HepG2 (cell line): ENCODE measurements at regions not wholly inside any gene's neighbourhood (a gene's known extent, or its start where the extent isn't known, plus 50 kb on each side); places are given as distances from the start of the nearest gene placed in this dataset.

Experiments used
- ATAC-seq: fragments of 200-7000 bp; cut with Tn5 transposase; 3 replicates; pipeline ENCODE4 v1.9.1; 2020; ENCODE audit warnings: mild to moderate bottlenecking, moderate library complexity
- BruUV-seq: library from RNA; stranded (reverse); fragments of 400-500 nt; replicated peaks from 2 replicates; lab custom pipeline; 2021; lab: Mats Ljungman, UMichigan
- CTCF ChIA-PET: fragments of 300-600 bp; formaldehyde crosslinking; extraction: SDS; loops from one replicate; lab custom pipeline; 2021; ENCODE audit warnings: low total read pairs, inconsistent platforms, low intra/inter-chr PET ratio; lab: Yijun Ruan, JAX
- POLR2A ChIA-PET: fragments of 350-600 bp; sonication (Branson Sonifier 250); formaldehyde crosslinking; loops from one replicate; lab custom pipeline; 2020; ENCODE audit warnings: antibody characterized with exemption, inconsistent platforms; lab: Yijun Ruan, JAX
- DNase-seq: peaks from one replicate; pipeline ENCODE4 v3.0.0-alpha.2; 2015; ENCODE audit warnings: low spot score
- FAIRE-seq: peaks from 3 replicates; lab custom pipeline; 2011; peaks lifted over from hg19 to GRCh38; lab: Jason Lieb, UNC
- H2AFZ ChIP-seq: one replicate; pipeline ENCODE4 v1.6.1; 2011; ENCODE audit warnings: low read length, inconsistent platforms
- H3K27ac ChIP-seq: fragments of 300-600 bp; 3 replicates; pipeline ENCODE4 v1.8.0; 2011; ENCODE audit warnings: mixed run types, mild to moderate bottlenecking, mixed read lengths, low read length, inconsistent platforms; ENCODE audit not compliant: insufficient read depth; ENCODE audit errors: extremely low read length
- H3K27me3 ChIP-seq, 2 experiments: fragments of 200-600 bp in 1 of 2; 2 replicates in 1 of 2; 3 replicates in 1 of 2; pipeline versions ENCODE4 v1.6.0 to v1.8.0; 2011; ENCODE audit warnings: low read length in 2 of 2, mild to moderate bottlenecking in 2 of 2, moderate library complexity in 2 of 2, inconsistent platforms in 1 of 2; ENCODE audit not compliant: insufficient read depth in 2 of 2, control insufficient read depth in 1 of 2
- H3K36me3 ChIP-seq, 2 experiments: fragments of 200-600 bp in 1 of 2; replicated peaks in 1 of 2; 2 replicates in 1 of 2; 3 replicates in 1 of 2; pipeline versions ENCODE4 v1.5.1 to v1.8.0; 2011; ENCODE audit warnings: low read length in 2 of 2, inconsistent platforms in 1 of 2; ENCODE audit not compliant: insufficient read depth in 2 of 2, control insufficient read depth in 1 of 2
- H3K4me1 ChIP-seq: 2 replicates; pipeline ENCODE4 v1.5.1; 2012; ENCODE audit warnings: low read length, inconsistent platforms; ENCODE audit not compliant: insufficient read depth
- H3K4me2 ChIP-seq: 2 replicates; pipeline ENCODE4 v1.6.0; 2011; ENCODE audit warnings: low read depth, low read length, inconsistent platforms
- H3K4me3 ChIP-seq, 3 experiments: fragments of 200-600 bp in 1 of 3; sonication (generic), shearing (Covaris generic) in 1 of 3; replicated peaks in 1 of 3; 2 replicates each; pipeline ENCODE4 v1.5.1; 2011 to 2016; ENCODE audit warnings: low read length in 3 of 3, inconsistent platforms in 2 of 3, low read depth in 2 of 3, mild to moderate bottlenecking in 2 of 3, control low read depth in 1 of 3, mixed read lengths in 1 of 3; ENCODE audit not compliant: insufficient read depth in 1 of 3
- H3K79me2 ChIP-seq: one replicate; pipeline ENCODE4 v1.6.1; 2011; ENCODE audit warnings: low read length, inconsistent platforms; ENCODE audit not compliant: insufficient read depth
- H3K9ac ChIP-seq: 2 replicates; pipeline ENCODE4 v1.6.0; 2011; ENCODE audit warnings: mild to moderate bottlenecking, low read depth, low read length, inconsistent platforms; ENCODE audit not compliant: insufficient read depth
- H3K9me3 ChIP-seq: 2 replicates; pipeline ENCODE4 v1.5.1; 2012; ENCODE audit warnings: mild to moderate bottlenecking, low read length
- H4K20me1 ChIP-seq: 2 replicates; pipeline ENCODE4 v1.6.0; 2011; ENCODE audit warnings: inconsistent platforms, mild to moderate bottlenecking, low read length, moderate library complexity; ENCODE audit not compliant: insufficient read depth
- ARNT ChIP-seq: fragments of 450-650 bp; IDR thresholded peaks from 2 replicates; pipeline ENCODE4 v1.6.1; 2017
- HIVEP1 ChIP-seq: sonication (generic); formaldehyde crosslinking; IDR thresholded peaks from 2 replicates; pipeline ENCODE4 v1.4.0; 2020; ENCODE audit warnings: mild to moderate bottlenecking, missing genetic modification reagents
- RAD21 ChIP-seq: fragments of 450-650 bp; formaldehyde crosslinking; IDR thresholded peaks from 2 replicates; pipeline ENCODE4 v1.5.0; 2020; ENCODE audit warnings: mild to moderate bottlenecking
- SOX13 ChIP-seq, 3 experiments: fragments of 450-650 bp in 1 of 3; sonication (generic) in 1 of 3; formaldehyde crosslinking in 1 of 3; IDR thresholded peaks in 2 of 3; conservative IDR thresholded peaks in 1 of 3; 2 replicates each; pipeline versions ENCODE4 v1.5.0 to v1.6.1; 2016 to 2020; ENCODE audit warnings: antibody characterized with exemption in 1 of 3, mild to moderate bottlenecking in 1 of 3, missing compliant biosample characterization in 1 of 3, missing genetic modification reagents in 1 of 3, moderate library complexity in 1 of 3
- TBX2 ChIP-seq: sonication (generic); formaldehyde crosslinking; IDR thresholded peaks from 2 replicates; pipeline ENCODE4 v1.5.0; 2020; ENCODE audit warnings: missing genetic modification reagents, mild to moderate bottlenecking, borderline replicate concordance
- ZBTB20 ChIP-seq: sonication (generic); formaldehyde crosslinking; IDR thresholded peaks from 2 replicates; pipeline ENCODE4 v1.8.1; 2023; ENCODE audit warnings: missing genetic modification reagents, low read depth, mild to moderate bottlenecking, borderline replicate concordance
- ZBTB37 ChIP-seq: sonication (generic); formaldehyde crosslinking; IDR thresholded peaks from 2 replicates; pipeline ENCODE4 v1.4.0; 2020; ENCODE audit warnings: mild to moderate bottlenecking, missing genetic modification reagents
- ZKSCAN5 ChIP-seq: sonication (generic); formaldehyde crosslinking; IDR thresholded peaks from 2 replicates; pipeline ENCODE4 v1.5.1; 2020; ENCODE audit warnings: mild to moderate bottlenecking, missing genetic modification reagents
- ZMYM3 ChIP-seq: sonication (generic); formaldehyde crosslinking; IDR thresholded peaks from 2 replicates; pipeline ENCODE4 v1.5.1; 2020; ENCODE audit warnings: mild to moderate bottlenecking, missing genetic modification reagents
- ZNF281 ChIP-seq: sonication (generic); formaldehyde crosslinking; IDR thresholded peaks from 2 replicates; pipeline ENCODE4 v1.4.0; 2020; ENCODE audit warnings: missing genetic modification reagents, borderline replicate concordance
- ZNF558 ChIP-seq: sonication (generic); formaldehyde crosslinking; IDR thresholded peaks from 2 replicates; pipeline ENCODE4 v1.9.0; 2022; ENCODE audit warnings: mild to moderate bottlenecking, missing genetic modification reagents, borderline replicate concordance
- ZNF740 ChIP-seq: sonication (generic); formaldehyde crosslinking; IDR thresholded peaks from 2 replicates; pipeline ENCODE4 v1.4.0; 2020; ENCODE audit warnings: missing genetic modification reagents
- WGBS: methylation state at CpG from one replicate; pipeline ENCODE4 v1.1.6; 2017; ENCODE audit warnings: low lambda C conversion rate; 5-methylcytosine and 5-hydroxymethylcytosine counted together
- in situ Hi-C: cut with HindIII; loops from 2 replicates; pipeline ENCODE4 v1.10.0; 2017; ENCODE audit warnings: low pct_unique_long_range_greater_than_20kb; ENCODE audit not compliant: extremely low pct_ligation_motif_present
- intact Hi-C: fragments of 100-400 bp; cut with micrococcal nuclease; formaldehyde crosslinking; loops from one replicate; pipeline ENCODE4 v1.10.0; 2022; ENCODE audit not compliant: unreplicated experiment

GRCh38 chr10:23718946-23719345 lies 280.1 kb downstream of the OTUD1 start:
- POLR2A ChIA-PET, result no interaction called here
- in situ Hi-C loops, result no loop called here

GRCh38 chr10:23723796-23724195 lies 284.9 kb downstream of the OTUD1 start:
- no peak for FAIRE-seq
- POLR2A ChIA-PET, result no interaction called here
- TF ChIP-seq ZBTB20 (CRISPR knock-in tag) (no peak), HIVEP1 (CRISPR knock-in tag) (no peak), TBX2 (CRISPR knock-in tag) (no peak), ZKSCAN5 (CRISPR knock-in tag) (no peak), ZNF558 (no peak), ZNF740 (CRISPR knock-in tag) (no peak), ZBTB37 (CRISPR knock-in tag) (no peak), ARNT (no peak), RAD21 (CRISPR knock-in tag) (no peak), ZMYM3 (no peak)

More at GRCh38 chr10:23718946-23719345, 280.1 kb downstream of the OTUD1 start:
- intact Hi-C loops, result no loop called here
- 52% methylated on average over 3 of the region's 3 CpGs for WGBS
- Histone ChIP-seq H3K27me3 (0 out of 5 replicates have a peak, but pooled peaks cover 0 to 1% of the 10 kb centered on the region in 2 experiments), H3K9me3 (no peaks in the 10 kb centered on the region), H3K36me3 (no peaks in the 10 kb centered on the region), H3K27ac (no peak overlapping the region), H3K4me1 (no peaks in the 10 kb centered on the region), H3K79me2 (no peaks in the 10 kb centered on the region), H3K4me2 (no peak overlapping the region), H3K9ac (no peak overlapping the region), H3K4me3 (no peak overlapping the region), H2AFZ (no peak overlapping the region), H4K20me1 (no peaks in the 10 kb centered on the region)
- no peak for FAIRE-seq
- DNase-seq, result no peak
- no peak for TF ChIP-seq ZNF281 (CRISPR knock-in tag)
- no peak for TF ChIP-seq SOX13 (IDR thresholded peaks at IDR 0.05)
- TF ChIP-seq SOX13 (CRISPR knock-in tag; conservative IDR thresholded peaks at IDR 0.05 in 1 of 2, IDR thresholded peaks at IDR 0.05 in 1 of 2), result no peak
- CTCF ChIA-PET, result no interaction called here
- no peak for ATAC-seq
- no TSS peak for BruUV-seq

More at GRCh38 chr10:23723796-23724195, 284.9 kb downstream of the OTUD1 start:
- no peaks in the 10 kb centered on the region for H3K4me1 ChIP-seq
- 1% methylated on average over 5 of the region's 6 CpGs for WGBS
- BruUV-seq, result no TSS peak
- no peaks in the 10 kb centered on the region for H3K79me2 ChIP-seq
- no peak overlapping the region for H3K4me2 ChIP-seq
- H3K9ac ChIP-seq, result no peak overlapping the region
- H4K20me1 ChIP-seq, result no peaks in the 10 kb centered on the region
- DNase-seq (no peak), ATAC-seq (no peak)
- no peak overlapping the region for H3K4me3 ChIP-seq
- CTCF ChIA-PET, result no interaction called here
- H3K27me3 ChIP-seq, result 0 out of 5 replicates have a peak, but pooled peaks cover 0 to 1% of the 10 kb centered on the region in 2 experiments
- no peaks in the 10 kb centered on the region for H3K36me3 ChIP-seq
- H2AFZ ChIP-seq, result no peak overlapping the region
- in situ Hi-C loops, result no loop called here
- intact Hi-C loops, result no loop called here
- no peaks in the 10 kb centered on the region for H3K9me3 ChIP-seq
- no peak overlapping the region for H3K27ac ChIP-seq
